ENCODE measurements at regions not wholly inside any gene's neighbourhood (a gene's known extent, or its start where the extent isn't known, plus 50 kb on each side); places are given as distances from the start of the nearest gene placed in this dataset.

DNA sequence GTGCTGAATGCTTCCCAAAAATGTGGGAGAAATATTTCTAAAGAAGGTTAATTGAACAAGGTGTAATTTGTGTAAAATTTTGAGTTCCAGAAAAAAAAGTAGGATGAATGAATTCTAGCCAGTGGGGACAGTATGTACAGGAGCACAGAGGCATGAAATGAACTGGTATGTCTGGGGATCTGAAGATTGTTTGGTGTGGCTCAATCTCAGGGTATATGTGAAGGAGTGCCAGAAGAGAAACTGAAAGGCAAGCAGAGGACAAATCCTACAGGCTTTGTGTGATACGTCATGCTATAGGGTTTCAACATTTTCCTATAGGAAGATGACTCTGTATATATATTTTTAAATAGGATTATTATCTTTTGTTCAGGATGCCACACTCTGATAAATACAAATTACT is 126.9 kb downstream of the FAM181B start:
- TF ChIP-seq, protein P1, sequence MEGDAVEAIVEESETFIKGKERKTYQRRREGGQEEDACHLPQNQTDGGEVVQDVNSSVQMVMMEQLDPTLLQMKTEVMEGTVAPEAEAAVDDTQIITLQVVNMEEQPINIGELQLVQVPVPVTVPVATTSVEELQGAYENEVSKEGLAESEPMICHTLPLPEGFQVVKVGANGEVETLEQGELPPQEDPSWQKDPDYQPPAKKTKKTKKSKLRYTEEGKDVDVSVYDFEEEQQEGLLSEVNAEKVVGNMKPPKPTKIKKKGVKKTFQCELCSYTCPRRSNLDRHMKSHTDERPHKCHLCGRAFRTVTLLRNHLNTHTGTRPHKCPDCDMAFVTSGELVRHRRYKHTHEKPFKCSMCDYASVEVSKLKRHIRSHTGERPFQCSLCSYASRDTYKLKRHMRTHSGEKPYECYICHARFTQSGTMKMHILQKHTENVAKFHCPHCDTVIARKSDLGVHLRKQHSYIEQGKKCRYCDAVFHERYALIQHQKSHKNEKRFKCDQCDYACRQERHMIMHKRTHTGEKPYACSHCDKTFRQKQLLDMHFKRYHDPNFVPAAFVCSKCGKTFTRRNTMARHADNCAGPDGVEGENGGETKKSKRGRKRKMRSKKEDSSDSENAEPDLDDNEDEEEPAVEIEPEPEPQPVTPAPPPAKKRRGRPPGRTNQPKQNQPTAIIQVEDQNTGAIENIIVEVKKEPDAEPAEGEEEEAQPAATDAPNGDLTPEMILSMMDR (IDR thresholded peaks at IDR 0.05; ENCODE audit: borderline replicate concordance, extremely low read depth, insufficient read depth) = no peak
- no peak overlapping the region for H3K9ac ChIP-seq (ENCODE audit: low read length in 3 of 3)
- H3K27ac ChIP-seq (ENCODE audit: low read depth in 2 of 2, low read length in 2 of 2) = no peak overlapping the region
- intact Hi-C loops (cut with DNase I) = no loop called here
- no peaks in the 10 kb centered on the region for H3K4me1 ChIP-seq (ENCODE audit: control insufficient read depth in 2 of 3, insufficient read depth in 2 of 3, low read depth in 1 of 3, low read length in 3 of 3)
- no peak overlapping the region for H3K4me3 ChIP-seq (ENCODE audit: low read length in 3 of 3)
- no peaks in the 10 kb centered on the region for H3K27me3 ChIP-seq (ENCODE audit: control insufficient read depth, insufficient read depth, low read length)
- H3K9me3 ChIP-seq (ENCODE audit: control insufficient read depth in 2 of 3, insufficient read depth in 1 of 3, low read length in 3 of 3) = no peaks in the 10 kb centered on the region
- FAIRE-seq (no peak), DNase-seq (no peak)
- H3K36me3 ChIP-seq (ENCODE audit: control insufficient read depth in 2 of 3, insufficient read depth in 3 of 3, low read length in 3 of 3) = no peaks in the 10 kb centered on the region

DNA sequence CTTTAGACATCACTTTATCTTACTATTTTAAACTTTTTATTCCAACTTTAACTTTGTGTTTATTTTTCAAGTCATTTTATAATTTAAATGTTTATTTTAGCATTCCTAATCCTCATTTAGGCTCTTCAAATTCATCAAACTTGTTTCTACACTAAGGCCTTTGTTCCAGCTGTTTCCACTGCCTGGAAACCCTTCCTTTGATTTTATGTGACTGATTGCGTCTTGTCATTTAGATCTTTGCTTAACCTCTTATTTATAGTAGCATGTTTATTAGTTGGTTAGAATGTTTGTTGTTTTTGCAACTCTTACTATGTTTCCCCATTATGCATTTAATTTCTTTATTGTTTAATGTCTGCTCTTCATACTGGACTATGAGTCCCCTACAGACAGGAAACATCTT is 132.0 kb downstream of the FAM181B start:
- no peak for FAIRE-seq
- intact Hi-C loops (cut with DNase I) = no loop called here
- peak in 2 of 5 donors; percentile 55 to 82 for DNase-seq

DNA sequence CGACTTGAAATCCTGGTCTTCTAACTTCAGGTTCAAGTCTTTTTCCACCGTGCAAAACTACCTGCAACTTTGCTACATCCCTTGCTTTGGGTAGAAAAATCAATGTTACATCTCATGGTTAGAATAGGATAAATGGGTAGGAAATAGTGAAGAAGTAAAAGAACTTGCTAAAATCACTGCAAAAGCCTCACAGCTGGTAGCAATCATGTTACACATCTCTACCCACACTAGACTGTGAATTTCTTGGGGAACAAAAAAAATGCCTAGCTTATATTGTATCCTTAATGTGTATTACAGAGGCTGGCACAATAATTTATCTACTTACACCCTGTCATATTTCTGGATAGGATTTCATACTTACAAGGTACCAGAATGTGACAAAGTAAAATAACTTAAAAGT is 133.8 kb downstream of the FAM181B start:
- H3K36me3 ChIP-seq (ENCODE audit: control insufficient read depth in 2 of 3, insufficient read depth in 3 of 3, low read length in 3 of 3) = no peaks in the 10 kb centered on the region
- no peak for DNase-seq
- intact Hi-C loops (cut with DNase I) = no loop called here
- FAIRE-seq = no peak
- H3K9me3 ChIP-seq (ENCODE audit: control insufficient read depth in 2 of 3, insufficient read depth in 1 of 3, low read length in 3 of 3) = no peaks in the 10 kb centered on the region
- H3K4me1 ChIP-seq (ENCODE audit: control insufficient read depth in 2 of 3, insufficient read depth in 2 of 3, low read depth in 1 of 3, low read length in 3 of 3) = no peaks in the 10 kb centered on the region
- TF ChIP-seq, protein P1 (IDR thresholded peaks at IDR 0.05; ENCODE audit: borderline replicate concordance, extremely low read depth, insufficient read depth) = no peak
- H3K27me3 ChIP-seq (ENCODE audit: control insufficient read depth, insufficient read depth, low read length) = no peaks in the 10 kb centered on the region
- H3K27ac ChIP-seq (ENCODE audit: low read depth in 2 of 2, low read length in 2 of 2) = no peak overlapping the region
- H3K4me3 ChIP-seq (ENCODE audit: low read length in 3 of 3) = no peak overlapping the region
- no peak overlapping the region for H3K9ac ChIP-seq (ENCODE audit: low read length in 3 of 3)

More for the DNA sequence above, 132.0 kb downstream of the FAM181B start:
- H3K9ac ChIP-seq (ENCODE audit: low read length in 3 of 3) = no peak overlapping the region
- no peak overlapping the region for H3K27ac ChIP-seq (ENCODE audit: low read depth in 2 of 2, low read length in 2 of 2)
- no peaks in the 10 kb centered on the region for H3K36me3 ChIP-seq (ENCODE audit: control insufficient read depth in 2 of 3, insufficient read depth in 3 of 3, low read length in 3 of 3)
- H3K4me1 ChIP-seq (ENCODE audit: control insufficient read depth in 2 of 3, insufficient read depth in 2 of 3, low read depth in 1 of 3, low read length in 3 of 3) = no peaks in the 10 kb centered on the region
- no peaks in the 10 kb centered on the region for H3K9me3 ChIP-seq (ENCODE audit: control insufficient read depth in 2 of 3, insufficient read depth in 1 of 3, low read length in 3 of 3)
- TF ChIP-seq, protein P1 (IDR thresholded peaks at IDR 0.05; ENCODE audit: borderline replicate concordance, extremely low read depth, insufficient read depth) = no peak
- H3K4me3 ChIP-seq (ENCODE audit: low read length in 3 of 3) = no peak overlapping the region
- no peaks in the 10 kb centered on the region for H3K27me3 ChIP-seq (ENCODE audit: control insufficient read depth, insufficient read depth, low read length)

- DNase-seq (no peak), FAIRE-seq (no peak)
- TF ChIP-seq, protein P1 (IDR thresholded peaks at IDR 0.05; ENCODE audit: borderline replicate concordance, extremely low read depth, insufficient read depth) = no peak
- Histone ChIP-seq H3K27me3 (ENCODE audit: control insufficient read depth, insufficient read depth, low read length) (no peaks in the 10 kb centered on the region), H3K4me3 (ENCODE audit: low read length in 3 of 3) (no peak overlapping the region), H3K27ac (ENCODE audit: low read depth in 2 of 2, low read length in 2 of 2) (no peak overlapping the region), H3K9ac (ENCODE audit: low read length in 3 of 3) (no peak overlapping the region), H3K36me3 (ENCODE audit: control insufficient read depth in 2 of 3, insufficient read depth in 3 of 3, low read length in 3 of 3) (no peaks in the 10 kb centered on the region), H3K9me3 (ENCODE audit: control insufficient read depth in 2 of 3, insufficient read depth in 1 of 3, low read length in 3 of 3) (no peaks in the 10 kb centered on the region), H3K4me1 (ENCODE audit: control insufficient read depth in 2 of 3, insufficient read depth in 2 of 3, low read depth in 1 of 3, low read length in 3 of 3) (no peaks in the 10 kb centered on the region)
- intact Hi-C loops (cut with DNase I) = no loop called here
Observed at GRCh38 chr11:82586581-82586980, 147.1 kb downstream of the FAM181B start.
